ENCODE measurements at regions not wholly inside any gene's neighbourhood (a gene's known extent, or its start where the extent isn't known, plus 50 kb on each side); places are given as distances from the start of the nearest gene placed in this dataset.
A peak's percentile ranks its signal among the peaks of the same experiment; 100 is the strongest.

DNA sequence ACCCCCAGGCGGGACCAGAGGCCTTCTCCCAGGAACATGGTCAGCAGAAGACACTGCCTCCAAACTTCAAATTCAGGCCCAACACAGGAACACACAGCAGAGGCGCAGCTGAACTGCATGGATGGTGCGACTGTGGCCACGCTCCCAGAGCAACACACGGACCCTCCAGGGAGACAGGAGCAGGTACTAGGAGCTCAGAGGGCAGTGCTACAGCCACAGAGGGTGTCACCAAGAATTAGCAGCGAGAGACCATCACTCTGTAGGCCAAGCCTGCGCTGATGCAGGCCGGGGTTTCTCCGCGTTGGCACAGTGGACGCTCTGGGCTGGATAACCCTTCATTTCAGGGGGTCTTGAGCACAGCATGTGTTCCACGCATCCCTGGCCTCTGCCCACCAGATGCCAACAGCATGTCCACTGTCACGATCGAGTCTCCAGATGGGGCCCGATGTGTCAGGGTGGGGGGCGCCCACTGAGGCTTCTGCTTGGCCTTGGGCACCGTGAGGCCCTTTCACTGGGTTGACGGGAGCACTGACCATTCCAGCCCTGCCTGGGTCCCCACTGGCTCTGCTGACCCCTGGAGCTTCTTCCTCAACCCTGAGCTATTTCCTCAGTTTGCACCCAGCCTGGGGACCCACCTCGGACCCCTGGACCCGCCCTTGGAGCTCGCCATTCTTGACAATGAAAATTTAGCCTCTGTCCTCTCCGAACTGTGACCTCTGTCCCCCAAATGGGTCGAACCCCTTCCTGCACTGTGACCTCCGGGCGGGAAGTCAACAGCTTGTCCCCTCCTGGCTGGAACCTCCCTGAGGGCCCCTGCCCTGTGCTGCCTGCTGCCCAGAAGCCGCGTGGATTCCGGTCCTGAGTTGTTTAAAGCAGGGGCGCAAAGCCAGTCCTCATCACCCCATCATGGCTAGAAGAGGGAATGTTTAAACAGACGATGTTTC, 239.4 kb downstream of the DLL1 start:
- H3K36me3 ChIP-seq (replicated peaks in 1 of 2; ENCODE audit: insufficient read depth in 1 of 2, low read depth in 2 of 2) = no peaks in the 10 kb centered on the region
- TF ChIP-seq, protein P1, sequence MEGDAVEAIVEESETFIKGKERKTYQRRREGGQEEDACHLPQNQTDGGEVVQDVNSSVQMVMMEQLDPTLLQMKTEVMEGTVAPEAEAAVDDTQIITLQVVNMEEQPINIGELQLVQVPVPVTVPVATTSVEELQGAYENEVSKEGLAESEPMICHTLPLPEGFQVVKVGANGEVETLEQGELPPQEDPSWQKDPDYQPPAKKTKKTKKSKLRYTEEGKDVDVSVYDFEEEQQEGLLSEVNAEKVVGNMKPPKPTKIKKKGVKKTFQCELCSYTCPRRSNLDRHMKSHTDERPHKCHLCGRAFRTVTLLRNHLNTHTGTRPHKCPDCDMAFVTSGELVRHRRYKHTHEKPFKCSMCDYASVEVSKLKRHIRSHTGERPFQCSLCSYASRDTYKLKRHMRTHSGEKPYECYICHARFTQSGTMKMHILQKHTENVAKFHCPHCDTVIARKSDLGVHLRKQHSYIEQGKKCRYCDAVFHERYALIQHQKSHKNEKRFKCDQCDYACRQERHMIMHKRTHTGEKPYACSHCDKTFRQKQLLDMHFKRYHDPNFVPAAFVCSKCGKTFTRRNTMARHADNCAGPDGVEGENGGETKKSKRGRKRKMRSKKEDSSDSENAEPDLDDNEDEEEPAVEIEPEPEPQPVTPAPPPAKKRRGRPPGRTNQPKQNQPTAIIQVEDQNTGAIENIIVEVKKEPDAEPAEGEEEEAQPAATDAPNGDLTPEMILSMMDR (IDR thresholded peaks at IDR 0.05) = no peak
- no peak for TF ChIP-seq POLR2A (IDR thresholded peaks at IDR 0.05)
- WGBS, 2 donors = 82 to 88% methylated on average over 20 to 25 of the region's 30 CpGs
- H3K27me3 ChIP-seq = no peaks in the 10 kb centered on the region
- ATAC-seq = no peak
- intact Hi-C loops (cut with DNase I) = no loop called here
- no peaks in the 10 kb centered on the region for H3K4me1 ChIP-seq
- no peak overlapping the region for H3K27ac ChIP-seq
- H3K4me3 ChIP-seq = no peak overlapping the region
- no peaks in the 10 kb centered on the region for H3K9me3 ChIP-seq
- DNase-seq = peak in 1 of 4 donors; percentile 8

DNA sequence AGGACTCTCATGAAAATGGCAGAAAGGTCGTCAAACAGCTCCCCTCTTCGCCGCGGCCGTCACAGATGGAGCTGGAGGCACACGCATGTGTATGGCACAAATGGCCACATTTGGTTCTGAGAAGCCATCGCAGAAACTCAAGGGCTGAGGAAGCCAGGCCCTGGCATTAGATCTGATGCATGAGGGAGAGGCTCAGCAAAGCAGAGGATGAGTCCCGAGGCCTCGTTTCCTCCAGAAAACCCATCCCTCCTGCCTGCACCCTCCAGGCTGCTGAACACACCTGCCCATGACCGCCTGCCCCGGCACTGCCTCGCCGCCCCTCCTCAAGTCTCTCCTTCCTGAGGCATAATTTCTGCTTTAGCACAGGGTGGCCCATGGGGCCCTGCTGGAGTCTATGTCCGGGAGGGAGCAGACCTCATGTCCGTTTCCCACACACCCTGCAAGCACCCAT, 240.3 kb downstream of the DLL1 start:
- Histone ChIP-seq H3K27me3 (no peaks in the 10 kb centered on the region), H3K9me3 (no peaks in the 10 kb centered on the region), H3K4me3 (no peak overlapping the region), H3K36me3 (replicated peaks in 1 of 2; ENCODE audit: insufficient read depth in 1 of 2, low read depth in 2 of 2) (no peaks in the 10 kb centered on the region), H3K4me1 (no peaks in the 10 kb centered on the region), H3K27ac (no peak overlapping the region)
- DNase-seq = peak in 2 of 4 donors; percentile 6 to 7
- no peak for ATAC-seq
- WGBS, 2 donors = 86 to 87% methylated on average over 14 to 15 of the region's 15 CpGs
- TF ChIP-seq, protein P1 (IDR thresholded peaks at IDR 0.05) = no peak
- no peak for TF ChIP-seq POLR2A (IDR thresholded peaks at IDR 0.05)
- intact Hi-C loops (cut with DNase I) = no loop called here

DNA sequence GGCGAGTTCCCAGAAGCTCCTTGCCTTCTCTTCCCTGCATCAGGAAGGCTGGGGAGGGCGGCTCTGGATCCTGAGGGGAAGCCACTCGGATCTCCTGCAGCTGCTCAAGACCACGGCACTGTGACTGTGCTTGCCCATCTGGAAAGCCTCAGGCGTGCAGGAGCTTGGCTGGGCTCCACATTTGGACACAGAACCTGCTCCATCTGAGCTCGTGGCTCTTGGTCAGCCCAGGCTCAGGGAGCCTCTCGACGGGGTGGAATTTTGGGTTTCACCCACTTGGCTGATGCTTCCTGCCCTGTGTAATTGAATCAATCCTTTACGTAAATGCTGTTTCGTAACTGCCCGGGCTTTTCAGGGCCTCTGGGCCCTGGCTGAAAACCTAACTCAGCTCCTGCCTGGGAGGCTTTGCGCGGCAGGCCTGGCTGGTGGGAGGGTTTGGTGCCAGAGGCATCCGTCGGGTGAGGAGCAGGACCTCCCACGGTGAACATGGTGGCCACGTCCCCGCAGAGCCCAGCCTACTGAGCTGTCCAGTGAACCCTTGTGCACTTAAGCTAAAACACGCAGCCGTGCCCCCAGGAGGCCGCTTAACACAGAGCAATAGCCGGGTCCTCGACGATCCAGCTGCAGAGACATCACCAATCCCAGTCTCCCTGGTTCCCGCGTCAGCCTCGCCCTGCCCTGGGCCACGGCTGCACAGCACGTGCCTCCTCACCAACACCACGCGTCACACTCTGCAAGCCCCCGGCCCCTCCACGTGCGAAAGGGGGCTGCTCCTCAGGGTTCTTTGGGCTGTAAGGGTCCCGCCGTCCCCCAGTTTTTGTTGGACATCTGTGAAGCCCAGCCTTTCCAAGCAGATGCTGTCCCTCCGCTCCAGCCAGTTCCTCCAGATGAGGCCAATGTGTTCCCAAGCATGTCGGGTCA, 241.0 kb downstream of the DLL1 start:
- H3K9me3 ChIP-seq = no peaks in the 10 kb centered on the region
- H3K36me3 ChIP-seq (replicated peaks in 1 of 2; ENCODE audit: insufficient read depth in 1 of 2, low read depth in 2 of 2) = no peaks in the 10 kb centered on the region
- peak; percentile 45 to 78 (median 62) for DNase-seq
- no peaks in the 10 kb centered on the region for H3K27me3 ChIP-seq
- no peak overlapping the region for H3K4me3 ChIP-seq
- peak; percentile 61 for ATAC-seq
- TF ChIP-seq, protein P1 (IDR thresholded peaks at IDR 0.05) = no peak
- no peak for TF ChIP-seq POLR2A (IDR thresholded peaks at IDR 0.05)
- no peaks in the 10 kb centered on the region for H3K4me1 ChIP-seq
- 80 to 81% methylated on average over 13 to 38 of the region's 38 CpGs for WGBS, 2 donors
- H3K27ac ChIP-seq = peak overlapping the region in 1 of 4 donors; percentile 56
- intact Hi-C loops (cut with DNase I) = no loop called here

DNA sequence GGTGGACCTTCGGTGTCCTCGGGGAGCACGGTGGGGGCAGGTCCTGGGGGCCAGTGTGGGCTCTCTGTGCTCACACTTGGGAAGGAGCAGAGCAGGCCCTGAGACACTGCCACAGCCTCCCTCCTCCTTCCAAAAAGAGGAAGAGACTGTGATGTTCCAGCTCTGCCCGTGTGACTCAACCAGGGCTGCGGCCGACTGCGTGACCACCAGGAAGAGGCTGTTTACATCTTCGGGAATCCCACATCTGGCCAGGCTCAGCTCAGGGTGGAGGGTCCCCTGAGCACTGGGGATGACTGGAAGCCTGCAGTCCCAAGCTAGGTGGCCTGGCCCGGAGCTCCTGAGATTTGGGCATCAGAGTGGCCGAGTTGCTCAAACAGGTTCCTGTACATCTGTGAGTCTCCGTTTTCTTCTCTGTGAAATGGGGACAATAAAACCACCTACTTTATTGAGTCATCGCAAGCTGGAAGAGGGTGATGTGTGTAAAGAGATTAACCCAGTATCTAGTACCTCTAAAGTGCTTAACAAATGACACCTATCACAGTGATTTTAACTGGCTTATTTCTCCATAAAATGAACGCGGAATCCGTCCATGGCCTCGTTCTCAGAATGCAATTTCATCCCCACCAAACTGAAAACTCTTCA, 242.1 kb downstream of the DLL1 start:
- H3K27me3 ChIP-seq = no peaks in the 10 kb centered on the region
- no peaks in the 10 kb centered on the region for H3K9me3 ChIP-seq
- DNase-seq = peak in 3 of 4 donors; percentile 13 to 77 (median 31)
- TF ChIP-seq, protein P1 (IDR thresholded peaks at IDR 0.05) = no peak
- no peak for TF ChIP-seq POLR2A (IDR thresholded peaks at IDR 0.05)
- intact Hi-C loops (cut with DNase I) = no loop called here
- WGBS, 2 donors = 58 to 76% methylated on average over 10 to 16 of the region's 16 CpGs
- no peaks in the 10 kb centered on the region for H3K36me3 ChIP-seq (replicated peaks in 1 of 2; ENCODE audit: insufficient read depth in 1 of 2, low read depth in 2 of 2)
- H3K4me3 ChIP-seq = no peak overlapping the region
- no peaks in the 10 kb centered on the region for H3K4me1 ChIP-seq
- peak overlapping the region in 2 of 4 donors; percentile 36 to 56 for H3K27ac ChIP-seq
- ATAC-seq = no peak

Data from body of pancreas (tissue), 4 donors.